Endothelial cell of umbilical vein (primary cell): ENCODE measurements at regions not wholly inside any gene's neighbourhood (a gene's known extent, or its start where the extent isn't known, plus 50 kb on each side); places are given as distances from the start of the nearest gene placed in this dataset.

Experiments used
- CTCF ChIP-seq, 2 donors: IDR thresholded peaks; 1 replicate in 1 of 2; 2 replicates in 1 of 2; pipeline ENCODE4 v1.5.1; 2011; ENCODE audit warnings: low read length in 2 of 2, mild to moderate bottlenecking in 2 of 2, moderate library complexity in 2 of 2, control low read depth in 1 of 2, inconsistent platforms in 1 of 2, low read depth in 1 of 2; ENCODE audit not compliant: insufficient read depth in 1 of 2; ENCODE audit errors: extremely low read depth in 1 of 2
- EZH2 ChIP-seq: IDR thresholded peaks from 2 replicates; pipeline ENCODE4 v1.6.1; 2012; ENCODE audit warnings: borderline replicate concordance, low read depth, mild to moderate bottlenecking, moderate library complexity, low read length, inconsistent platforms; ENCODE audit not compliant: severe bottlenecking
- FOS ChIP-seq: IDR thresholded peaks from 2 replicates; pipeline ENCODE4 v1.6.1; 2011; ENCODE audit warnings: mild to moderate bottlenecking, low read length, moderate library complexity, borderline replicate concordance; ENCODE audit not compliant: insufficient read depth
- MYC ChIP-seq: IDR thresholded peaks from one replicate; pipeline ENCODE4 v1.6.1; 2011; ENCODE audit warnings: mild to moderate bottlenecking, low read depth, low read length
- POLR2A ChIP-seq: IDR thresholded peaks from 2 replicates; pipeline ENCODE4 v1.6.1; 2012; ENCODE audit warnings: low read depth, mild to moderate bottlenecking, control low read depth, low read length
- POLR2AphosphoS5 ChIP-seq: IDR thresholded peaks from 2 replicates; pipeline ENCODE4 v1.6.1; 2012; ENCODE audit warnings: low read depth, mild to moderate bottlenecking, control low read depth, low read length, moderate library complexity; ENCODE audit not compliant: insufficient read depth
- TF ChIP-seq, protein P1 (sequence below): IDR thresholded peaks from 2 replicates; pipeline ENCODE4 v1.6.1; 2011; ENCODE audit not compliant: insufficient read depth, insufficient read length

DNA sequence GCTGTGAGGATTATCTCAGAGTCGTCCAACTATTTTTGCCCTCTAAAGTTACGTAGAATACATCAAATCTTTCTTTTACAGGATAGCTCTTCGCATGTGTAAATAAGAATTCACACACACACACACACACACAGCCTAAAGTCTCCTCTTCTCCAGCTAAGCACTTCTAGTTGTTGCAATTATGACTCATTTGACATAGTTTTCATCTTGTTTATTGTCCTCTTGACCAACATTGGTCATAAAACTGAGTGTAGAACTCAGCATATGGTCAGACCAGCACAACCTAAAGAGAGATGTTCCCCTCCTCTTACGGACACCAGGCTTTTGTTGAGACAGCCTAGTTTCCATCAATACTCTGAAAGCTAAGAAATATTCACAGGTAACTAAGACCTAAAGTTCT is 234.2 kb downstream of the BLID start:
- TF ChIP-seq CTCF (IDR thresholded peaks at IDR 0.05; ENCODE audit: extremely low read depth in 1 of 2, insufficient read depth in 1 of 2, low read depth in 1 of 2, low read length in 2 of 2), result no peak
- TF ChIP-seq POLR2A, result no peak
- no peak for TF ChIP-seq POLR2AphosphoS5
- no peak for TF ChIP-seq EZH2
- TF ChIP-seq FOS, result no peak
- no peak for TF ChIP-seq MYC
- TF ChIP-seq, protein P1, sequence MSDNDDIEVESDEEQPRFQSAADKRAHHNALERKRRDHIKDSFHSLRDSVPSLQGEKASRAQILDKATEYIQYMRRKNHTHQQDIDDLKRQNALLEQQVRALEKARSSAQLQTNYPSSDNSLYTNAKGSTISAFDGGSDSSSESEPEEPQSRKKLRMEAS, result no peak
